Ectodermal cell (in vitro differentiated cells): ENCODE measurements at regions not wholly inside any gene's neighbourhood (a gene's known extent, or its start where the extent isn't known, plus 50 kb on each side); places are given as distances from the start of the nearest gene placed in this dataset.

ENCODE experiments used
- H3K27ac ChIP-seq: 2 replicates; pipeline ENCODE4 v1.7.0; 2013; ENCODE audit warnings: mild to moderate bottlenecking, low read depth, low read length; ENCODE audit not compliant: insufficient read depth, poor library complexity, severe bottlenecking
- H3K27me3 ChIP-seq: 2 replicates; pipeline ENCODE4 v1.7.0; 2013; ENCODE audit warnings: mild to moderate bottlenecking, low read length; ENCODE audit not compliant: insufficient read depth, control insufficient read depth, poor library complexity, severe bottlenecking
- H3K36me3 ChIP-seq: one replicate; pipeline ENCODE4 v1.7.0; 2013; ENCODE audit warnings: low read length; ENCODE audit not compliant: control insufficient read depth, insufficient read depth
- H3K4me1 ChIP-seq: one replicate; pipeline ENCODE4 v1.7.0; 2013; ENCODE audit warnings: low read length; ENCODE audit not compliant: control insufficient read depth, insufficient read depth
- H3K4me3 ChIP-seq: 2 replicates; pipeline ENCODE4 v1.7.0; 2013; ENCODE audit warnings: low read depth, low read length, control low read depth; ENCODE audit not compliant: insufficient read depth
- H3K9me3 ChIP-seq: 2 replicates; pipeline ENCODE4 v1.7.0; 2013; ENCODE audit warnings: mild to moderate bottlenecking, low read length, moderate library complexity; ENCODE audit not compliant: control insufficient read depth
- WGBS, 2 experiments: methylation state at CpG; one replicate each; pipeline ENCODE4 v1.1.7; 2013; ENCODE audit warnings: missing lambda C conversion rate in 2 of 2; 5-methylcytosine and 5-hydroxymethylcytosine counted together

DNA sequence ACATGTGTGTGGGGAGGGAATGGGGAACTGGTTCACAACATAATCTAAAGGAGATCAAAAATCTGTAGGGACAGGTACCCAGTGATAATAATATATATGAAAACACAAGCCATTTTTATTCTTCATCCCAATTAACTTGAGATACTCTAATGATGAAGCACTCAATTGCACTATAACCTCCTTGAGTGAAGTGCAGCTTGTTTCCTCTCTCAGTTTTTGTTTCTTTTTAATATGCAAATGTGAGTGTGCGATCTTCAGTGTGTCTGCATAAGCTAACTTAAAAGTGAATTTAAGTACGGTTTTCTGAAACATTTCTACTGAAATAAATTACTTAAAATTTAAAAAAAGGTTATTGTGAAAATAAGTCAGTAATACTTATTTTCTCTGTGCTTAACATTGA, 623.5 kb downstream of the CDH11 start:
- WGBS, 2 experiments, result 80 to 100% methylated on average over 1 to 2 of the region's 2 CpGs

DNA sequence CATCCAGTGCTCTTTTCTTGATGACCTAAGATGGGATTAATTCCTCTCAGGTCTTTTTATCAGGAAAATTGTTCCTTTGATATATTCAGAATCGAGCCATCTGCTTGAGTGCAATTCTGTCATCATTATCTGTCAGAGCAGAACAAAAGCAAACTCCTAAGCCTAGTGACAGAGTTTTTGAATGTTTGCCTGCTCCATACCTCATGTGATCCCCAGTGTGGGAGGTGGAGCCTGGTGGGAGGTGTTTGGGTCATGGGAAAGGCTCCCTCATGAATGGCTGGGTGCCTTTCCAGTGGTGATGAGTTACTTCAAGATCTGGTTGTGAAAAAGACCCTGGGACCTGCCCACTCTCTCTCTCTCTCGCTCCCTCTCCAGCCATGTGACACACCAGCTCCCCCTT, 628.2 kb downstream of the CDH11 start:
- no peaks in the 10 kb centered on the region for H3K36me3 ChIP-seq
- no peaks in the 10 kb centered on the region for H3K27me3 ChIP-seq
- H3K27ac ChIP-seq, result no peak overlapping the region
- 65 to 72% methylated on average over 2 of the region's 2 CpGs for WGBS, 2 experiments
- no peaks in the 10 kb centered on the region for H3K9me3 ChIP-seq
- H3K4me3 ChIP-seq, result no peak overlapping the region
- no peaks in the 10 kb centered on the region for H3K4me1 ChIP-seq

More for the DNA sequence above, 623.5 kb downstream of the CDH11 start:
- H3K27ac ChIP-seq, result no peak overlapping the region
- H3K4me1 ChIP-seq, result no peaks in the 10 kb centered on the region
- no peaks in the 10 kb centered on the region for H3K36me3 ChIP-seq
- H3K27me3 ChIP-seq, result no peaks in the 10 kb centered on the region
- no peak overlapping the region for H3K4me3 ChIP-seq
- no peaks in the 10 kb centered on the region for H3K9me3 ChIP-seq

DNA sequence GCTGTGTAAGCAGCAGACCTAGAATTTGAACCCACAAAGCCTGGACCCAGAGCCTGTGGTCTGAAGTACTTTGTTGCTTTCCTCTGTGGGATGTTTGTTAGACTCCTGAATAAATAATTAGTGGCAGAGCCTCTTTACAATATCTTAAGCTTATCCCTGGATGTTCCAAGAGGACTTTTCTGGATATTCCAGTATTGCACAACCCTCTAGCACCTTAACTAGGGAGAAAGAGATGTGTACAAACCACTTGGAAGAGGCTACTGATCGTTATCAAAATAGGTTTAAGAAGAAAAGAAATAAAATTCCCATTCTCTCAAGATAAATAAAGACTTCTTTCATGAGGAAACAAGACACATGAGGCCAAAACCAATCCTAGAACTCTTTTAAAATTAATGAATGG, 632.4 kb downstream of the CDH11 start:
- Histone ChIP-seq H3K36me3 (no peaks in the 10 kb centered on the region), H3K27me3 (no peaks in the 10 kb centered on the region), H3K9me3 (no peaks in the 10 kb centered on the region), H3K4me1 (no peaks in the 10 kb centered on the region), H3K27ac (no peak overlapping the region), H3K4me3 (no peak overlapping the region)
- 83% methylated on average over 1 of the region's 1 CpG; no CpG with 5 or more reads in 1 of the 2 experiments for WGBS, 2 experiments

DNA sequence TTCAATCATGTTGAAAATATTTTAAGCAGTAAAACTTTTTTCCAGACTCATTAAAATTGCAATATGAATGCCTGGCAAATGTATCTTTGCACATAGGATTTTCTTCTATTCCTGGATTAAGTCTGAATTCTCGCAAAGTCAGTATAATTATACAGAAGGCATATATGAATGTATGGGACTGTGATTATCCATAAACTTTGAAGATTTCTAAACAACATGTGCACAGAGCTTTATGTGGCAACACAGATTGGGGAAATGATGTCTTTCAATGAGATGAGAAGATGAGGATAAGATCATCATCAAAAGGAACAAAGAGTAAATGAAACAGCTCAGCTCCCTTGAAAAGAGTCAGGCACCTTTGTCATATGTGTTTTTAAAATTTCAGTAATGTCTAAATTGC, 635.3 kb downstream of the CDH11 start:
- H3K4me3 ChIP-seq, result no peak overlapping the region
- 80 to 88% methylated on average over 1 of the region's 1 CpG for WGBS, 2 experiments
- H3K27ac ChIP-seq, result no peak overlapping the region
- no peaks in the 10 kb centered on the region for H3K36me3 ChIP-seq
- no peaks in the 10 kb centered on the region for H3K27me3 ChIP-seq
- no peaks in the 10 kb centered on the region for H3K4me1 ChIP-seq
- no peaks in the 10 kb centered on the region for H3K9me3 ChIP-seq

DNA sequence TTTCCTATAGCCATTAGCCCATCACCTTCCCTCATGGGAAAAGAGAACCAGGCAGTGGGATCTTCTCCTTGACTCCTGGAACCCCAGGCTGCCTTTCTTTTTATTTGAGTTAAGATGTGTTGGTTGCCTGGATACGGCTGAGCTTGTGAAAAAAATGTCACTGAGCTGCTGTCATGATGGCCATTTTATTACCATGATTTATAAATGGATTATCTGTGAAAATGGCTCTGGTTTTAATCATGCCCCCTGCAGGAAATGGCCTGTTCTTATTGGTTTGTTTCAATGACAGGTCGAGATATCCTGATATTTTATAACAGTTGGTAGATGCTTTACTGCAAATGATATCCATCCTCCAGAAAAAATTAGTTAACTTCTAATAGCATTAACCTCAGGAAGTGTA, 640.4 kb downstream of the CDH11 start:
- H3K36me3 ChIP-seq, result no peaks in the 10 kb centered on the region
- no peaks in the 10 kb centered on the region for H3K27me3 ChIP-seq
- no peaks in the 10 kb centered on the region for H3K4me1 ChIP-seq
- H3K4me3 ChIP-seq, result no peak overlapping the region
- 94% methylated on average over 2 of the region's 2 CpGs for WGBS, 2 experiments
- H3K9me3 ChIP-seq, result no peaks in the 10 kb centered on the region
- no peak overlapping the region for H3K27ac ChIP-seq

DNA sequence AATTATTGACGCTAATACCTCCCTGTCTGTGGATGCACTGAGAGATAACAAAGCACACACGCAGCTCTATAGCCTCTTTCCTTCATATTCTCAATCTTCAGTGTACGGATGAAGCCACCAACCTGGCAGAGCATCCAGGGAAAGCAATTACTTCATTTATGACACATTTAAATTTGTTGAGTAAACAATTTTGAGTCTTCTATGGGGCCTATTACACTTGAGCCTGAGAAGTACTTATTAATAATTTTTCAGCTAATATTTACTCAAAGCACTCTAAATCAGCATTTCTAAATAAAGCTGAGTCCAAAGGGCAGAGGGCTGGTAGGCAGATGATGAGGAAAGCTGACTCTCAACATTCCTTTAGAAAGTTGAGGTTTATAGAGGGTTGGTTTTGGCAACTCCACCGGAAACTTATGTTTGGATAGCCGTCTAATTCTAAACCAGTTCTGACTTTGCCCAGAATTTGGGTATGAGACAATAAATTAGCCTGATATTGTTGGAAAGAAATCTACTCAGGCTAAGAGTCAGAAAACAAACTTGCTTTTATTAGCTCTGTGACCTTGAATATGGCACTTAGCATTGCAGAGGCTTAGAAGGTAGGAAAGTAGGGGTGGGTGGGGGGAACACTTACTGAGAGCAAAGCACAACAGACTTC, 643.5 kb downstream of the CDH11 start:
- Histone ChIP-seq H3K4me3 (no peak overlapping the region), H3K36me3 (no peaks in the 10 kb centered on the region), H3K9me3 (no peaks in the 10 kb centered on the region), H3K4me1 (no peaks in the 10 kb centered on the region), H3K27ac (no peak overlapping the region), H3K27me3 (no peaks in the 10 kb centered on the region)
- 81 to 82% methylated on average over 5 of the region's 5 CpGs for WGBS, 2 experiments

DNA sequence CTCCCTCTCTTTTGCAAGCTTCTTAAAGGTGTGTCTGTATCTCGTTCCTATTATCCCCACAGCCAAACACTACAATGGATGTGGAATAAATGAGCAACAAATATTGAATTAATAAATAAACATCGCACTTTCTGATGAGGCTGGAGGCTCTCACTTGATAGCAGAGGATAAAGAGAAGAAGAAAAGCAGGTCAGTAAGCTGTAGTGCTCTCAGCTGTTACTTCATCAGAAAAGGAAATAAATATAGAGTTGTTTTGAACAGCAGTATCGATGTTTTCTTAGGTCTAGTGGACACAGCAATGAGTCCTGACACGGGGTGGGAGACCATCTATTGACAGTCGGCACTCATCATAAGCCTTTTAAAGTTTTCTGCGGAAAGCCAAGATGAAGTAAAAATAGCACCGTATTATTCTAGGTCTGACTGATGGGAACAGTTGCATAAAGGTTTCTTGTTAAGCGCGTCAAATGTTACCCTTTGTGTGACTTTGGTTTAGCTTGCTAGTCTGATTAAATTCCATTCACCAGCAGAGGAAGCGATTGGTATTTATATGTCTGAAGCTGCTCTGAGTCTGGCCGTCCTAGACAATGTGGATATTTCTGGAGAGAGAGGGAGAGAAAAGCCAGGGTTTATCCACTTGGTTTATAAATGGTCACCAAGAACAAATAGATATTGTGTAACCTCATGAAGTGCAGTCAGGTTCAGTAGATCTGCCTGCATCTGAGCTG, 646.1 kb downstream of the CDH11 start:
- Histone ChIP-seq H3K27me3 (no peaks in the 10 kb centered on the region), H3K4me3 (no peak overlapping the region), H3K36me3 (no peaks in the 10 kb centered on the region), H3K4me1 (no peaks in the 10 kb centered on the region), H3K9me3 (no peaks in the 10 kb centered on the region), H3K27ac (no peak overlapping the region)
- 94 to 96% methylated on average over 10 of the region's 11 CpGs for WGBS, 2 experiments

DNA sequence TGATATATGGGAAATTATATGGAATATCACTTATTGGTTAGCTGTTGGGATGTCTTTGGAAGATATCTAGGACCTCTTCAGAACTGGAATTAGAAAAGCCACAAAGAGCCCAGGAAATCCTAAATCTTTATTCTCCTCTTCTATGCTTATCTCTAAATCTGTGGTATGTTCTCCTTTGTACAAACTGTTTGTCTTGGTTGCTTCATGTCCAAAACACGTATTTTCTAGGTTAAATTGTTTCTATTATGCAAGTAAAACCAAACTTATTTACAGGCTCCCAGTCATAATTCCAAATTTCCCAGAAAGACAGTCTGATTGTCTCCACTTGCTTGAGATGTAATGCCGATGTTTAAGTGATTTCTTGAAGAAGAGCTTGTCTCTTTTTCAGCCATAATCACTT, 650.9 kb downstream of the CDH11 start:
- WGBS, 2 experiments, result 77 to 86% methylated on average over 1 to 2 of the region's 2 CpGs
- H3K27me3 ChIP-seq, result no peaks in the 10 kb centered on the region
- no peaks in the 10 kb centered on the region for H3K36me3 ChIP-seq
- no peaks in the 10 kb centered on the region for H3K4me1 ChIP-seq
- H3K4me3 ChIP-seq, result no peak overlapping the region
- no peak overlapping the region for H3K27ac ChIP-seq
- no peaks in the 10 kb centered on the region for H3K9me3 ChIP-seq

DNA sequence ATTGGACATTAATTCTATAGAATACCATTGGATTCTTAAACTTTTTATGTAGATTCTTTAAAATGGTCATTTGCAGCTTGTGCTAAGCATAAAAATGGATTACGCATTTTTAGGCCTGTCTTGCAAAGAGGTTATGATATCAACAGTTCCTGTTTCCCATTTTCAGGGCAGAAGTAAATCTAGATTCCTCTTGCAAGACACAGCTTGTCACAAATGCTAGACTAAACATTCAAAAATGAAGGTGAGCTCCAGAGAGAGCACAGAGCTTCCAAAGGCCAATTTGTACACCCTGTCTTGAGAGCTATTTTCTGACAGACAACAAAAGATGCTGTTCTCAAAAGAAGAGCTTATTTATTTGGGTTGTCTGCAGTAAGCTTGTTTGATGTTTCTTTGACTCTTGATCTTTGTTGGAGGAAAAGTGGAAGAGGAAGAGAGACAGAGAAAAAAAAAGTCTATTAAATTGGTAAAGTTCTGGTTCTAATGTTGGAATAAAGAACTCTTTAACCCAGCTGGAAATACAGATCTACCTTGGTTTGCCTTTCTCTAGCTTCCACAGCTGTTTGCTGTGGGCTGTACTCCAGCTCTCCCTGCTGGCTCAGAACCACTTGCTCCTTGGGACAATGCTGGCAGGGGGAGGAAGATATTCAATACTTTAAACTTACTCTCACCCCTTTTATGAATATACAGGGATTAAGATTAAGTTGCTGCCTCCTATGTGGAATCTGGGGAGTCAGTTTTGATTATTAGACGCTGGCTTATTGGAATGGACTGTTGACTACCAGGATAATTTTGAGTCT, 651.8 kb downstream of the CDH11 start:
- no peaks in the 10 kb centered on the region for H3K27me3 ChIP-seq
- no peak overlapping the region for H3K4me3 ChIP-seq
- H3K4me1 ChIP-seq, result no peaks in the 10 kb centered on the region
- no peaks in the 10 kb centered on the region for H3K36me3 ChIP-seq
- WGBS, 2 experiments, result 89 to 95% methylated on average over 2 of the region's 2 CpGs
- H3K9me3 ChIP-seq, result no peaks in the 10 kb centered on the region
- H3K27ac ChIP-seq, result no peak overlapping the region

DNA sequence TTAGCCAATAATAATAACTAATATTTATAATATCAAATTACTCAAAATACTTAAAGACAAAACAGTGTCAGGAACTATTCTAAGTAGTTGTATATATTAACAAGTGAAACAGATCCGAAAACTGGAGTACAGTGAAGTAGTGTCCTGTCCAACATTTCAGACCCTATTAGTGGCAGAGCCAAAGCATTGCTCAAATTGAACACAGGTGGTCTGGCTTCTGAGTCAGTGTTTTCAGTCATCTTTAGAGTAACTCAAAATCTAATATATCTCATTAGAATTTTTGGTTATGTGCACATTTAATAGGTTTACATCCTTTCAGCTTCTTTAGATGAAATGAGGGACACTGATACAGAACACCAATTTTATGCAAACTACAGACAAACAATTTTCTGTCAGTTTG, 652.5 kb downstream of the CDH11 start:
- H3K27me3 ChIP-seq, result no peaks in the 10 kb centered on the region
- no peaks in the 10 kb centered on the region for H3K9me3 ChIP-seq
- H3K4me1 ChIP-seq, result no peaks in the 10 kb centered on the region
- H3K4me3 ChIP-seq, result no peak overlapping the region
- WGBS, 2 experiments, result 100% methylated on average over 1 of the region's 1 CpG
- H3K27ac ChIP-seq, result no peak overlapping the region
- H3K36me3 ChIP-seq, result no peaks in the 10 kb centered on the region
